ENCODE measurements at regions not wholly inside any gene's neighbourhood (a gene's known extent, or its start where the extent isn't known, plus 50 kb on each side); places are given as distances from the start of the nearest gene placed in this dataset.

DNA sequence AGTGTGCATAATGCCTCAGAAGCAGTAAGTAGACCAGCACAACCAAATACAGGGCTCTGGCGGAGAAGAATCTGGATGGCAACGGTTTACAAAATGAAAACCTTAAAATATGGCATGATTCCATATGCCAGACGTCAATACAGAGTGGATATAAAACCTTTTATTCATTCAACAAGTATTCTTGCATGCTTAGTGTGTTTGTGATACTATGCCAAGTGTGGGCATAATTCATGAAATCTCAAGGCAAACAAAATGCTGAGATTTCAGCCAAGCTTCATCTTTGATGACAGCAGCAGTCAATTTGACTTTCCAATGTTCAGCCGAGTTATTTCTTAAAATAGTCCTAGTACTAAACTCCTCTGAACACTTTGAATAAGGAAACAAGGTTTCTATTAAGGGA, 119.4 kb downstream of the CD24 start:
- TF ChIP-seq, protein P1, sequence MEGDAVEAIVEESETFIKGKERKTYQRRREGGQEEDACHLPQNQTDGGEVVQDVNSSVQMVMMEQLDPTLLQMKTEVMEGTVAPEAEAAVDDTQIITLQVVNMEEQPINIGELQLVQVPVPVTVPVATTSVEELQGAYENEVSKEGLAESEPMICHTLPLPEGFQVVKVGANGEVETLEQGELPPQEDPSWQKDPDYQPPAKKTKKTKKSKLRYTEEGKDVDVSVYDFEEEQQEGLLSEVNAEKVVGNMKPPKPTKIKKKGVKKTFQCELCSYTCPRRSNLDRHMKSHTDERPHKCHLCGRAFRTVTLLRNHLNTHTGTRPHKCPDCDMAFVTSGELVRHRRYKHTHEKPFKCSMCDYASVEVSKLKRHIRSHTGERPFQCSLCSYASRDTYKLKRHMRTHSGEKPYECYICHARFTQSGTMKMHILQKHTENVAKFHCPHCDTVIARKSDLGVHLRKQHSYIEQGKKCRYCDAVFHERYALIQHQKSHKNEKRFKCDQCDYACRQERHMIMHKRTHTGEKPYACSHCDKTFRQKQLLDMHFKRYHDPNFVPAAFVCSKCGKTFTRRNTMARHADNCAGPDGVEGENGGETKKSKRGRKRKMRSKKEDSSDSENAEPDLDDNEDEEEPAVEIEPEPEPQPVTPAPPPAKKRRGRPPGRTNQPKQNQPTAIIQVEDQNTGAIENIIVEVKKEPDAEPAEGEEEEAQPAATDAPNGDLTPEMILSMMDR (IDR thresholded peaks at IDR 0.05) = no peak
- no peak for TF ChIP-seq POLR2A (IDR thresholded peaks at IDR 0.05)

Data from prostate gland (tissue), 2 donors.